ENCODE measurements at regions not wholly inside any gene's neighbourhood (a gene's known extent, or its start where the extent isn't known, plus 50 kb on each side); places are given as distances from the start of the nearest gene placed in this dataset.

DNA sequence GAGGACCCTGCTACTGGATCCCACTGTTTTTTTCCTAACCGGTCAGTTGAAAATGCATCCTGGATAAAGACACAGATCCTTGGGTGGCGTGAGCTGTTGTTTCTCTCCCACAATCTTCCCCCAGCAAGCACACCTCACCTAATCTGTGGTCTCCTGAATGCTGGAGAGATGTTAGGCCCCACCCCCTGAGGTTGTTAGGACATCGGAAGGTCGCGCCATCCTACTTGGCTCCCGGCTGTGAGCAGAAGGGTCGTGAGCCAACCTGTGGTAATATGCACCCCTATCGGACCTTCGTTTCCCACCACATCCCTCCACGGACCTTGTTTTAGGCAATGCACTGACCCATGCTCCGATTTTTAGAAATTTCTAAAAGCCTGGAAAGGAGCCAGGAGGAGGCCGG lies 89.9 kb upstream of the IPO9 start:
- Histone ChIP-seq H3K4me3 (replicated peaks; ENCODE audit: low read depth, low read length) (peak overlapping the region; percentile 57; the same call in 1 of the 2 replicates), H3K27me3 (replicated peaks; ENCODE audit: control insufficient read depth, insufficient read depth, low read length) (no peaks in the 10 kb centered on the region)

GRCh38 chr1:201739492-201740085 lies 89.4 kb upstream of the IPO9 start:
- no peaks in the 10 kb centered on the region for H3K36me3 ChIP-seq (ENCODE audit: control insufficient read depth, insufficient read depth, low read length)
- DNase-seq (ENCODE audit: extremely low read depth, insufficient read length), result no peak
- H3K4me3 ChIP-seq (replicated peaks; ENCODE audit: low read depth, low read length), result peak overlapping the region; percentile 57
- TF ChIP-seq, protein P1, sequence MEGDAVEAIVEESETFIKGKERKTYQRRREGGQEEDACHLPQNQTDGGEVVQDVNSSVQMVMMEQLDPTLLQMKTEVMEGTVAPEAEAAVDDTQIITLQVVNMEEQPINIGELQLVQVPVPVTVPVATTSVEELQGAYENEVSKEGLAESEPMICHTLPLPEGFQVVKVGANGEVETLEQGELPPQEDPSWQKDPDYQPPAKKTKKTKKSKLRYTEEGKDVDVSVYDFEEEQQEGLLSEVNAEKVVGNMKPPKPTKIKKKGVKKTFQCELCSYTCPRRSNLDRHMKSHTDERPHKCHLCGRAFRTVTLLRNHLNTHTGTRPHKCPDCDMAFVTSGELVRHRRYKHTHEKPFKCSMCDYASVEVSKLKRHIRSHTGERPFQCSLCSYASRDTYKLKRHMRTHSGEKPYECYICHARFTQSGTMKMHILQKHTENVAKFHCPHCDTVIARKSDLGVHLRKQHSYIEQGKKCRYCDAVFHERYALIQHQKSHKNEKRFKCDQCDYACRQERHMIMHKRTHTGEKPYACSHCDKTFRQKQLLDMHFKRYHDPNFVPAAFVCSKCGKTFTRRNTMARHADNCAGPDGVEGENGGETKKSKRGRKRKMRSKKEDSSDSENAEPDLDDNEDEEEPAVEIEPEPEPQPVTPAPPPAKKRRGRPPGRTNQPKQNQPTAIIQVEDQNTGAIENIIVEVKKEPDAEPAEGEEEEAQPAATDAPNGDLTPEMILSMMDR (IDR thresholded peaks at IDR 0.05; ENCODE audit: insufficient read depth, low read length, poor library complexity, severe bottlenecking), result no peak
- H3K27me3 ChIP-seq (replicated peaks; ENCODE audit: control insufficient read depth, insufficient read depth, low read length), result no peaks in the 10 kb centered on the region; the same call in 1 of the 2 replicates

More for the DNA sequence above, 89.9 kb upstream of the IPO9 start:
- H3K36me3 ChIP-seq (ENCODE audit: control insufficient read depth, insufficient read depth, low read length), result no peaks in the 10 kb centered on the region
- no peak for DNase-seq (ENCODE audit: extremely low read depth, insufficient read length)
- TF ChIP-seq, protein P1 (IDR thresholded peaks at IDR 0.05; ENCODE audit: insufficient read depth, low read length, poor library complexity, severe bottlenecking), result no peak

DNA sequence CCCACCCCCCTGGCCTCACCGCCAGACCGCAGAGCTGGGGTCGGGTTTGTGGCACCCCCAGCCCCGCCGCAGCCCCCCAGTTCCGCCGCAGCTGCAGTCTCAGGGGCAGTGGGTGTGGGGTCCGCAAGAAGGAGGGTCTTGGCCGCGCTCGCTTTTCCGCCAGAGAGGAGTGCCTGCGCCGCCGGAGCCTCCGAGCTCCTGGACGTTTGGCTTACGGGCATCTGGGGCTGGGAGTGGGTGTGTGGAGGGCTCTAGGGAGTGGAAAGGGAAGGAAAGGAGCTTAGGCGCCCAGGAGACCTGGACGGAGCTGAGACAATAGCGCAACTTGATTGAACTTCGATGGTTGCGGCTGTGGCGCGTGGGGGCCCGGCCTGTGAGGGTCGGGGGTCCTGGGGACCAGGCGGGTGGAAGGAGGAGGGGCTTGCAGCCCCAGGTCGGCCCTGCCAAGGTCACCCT lies 88.8 kb upstream of the IPO9 start:
- TF ChIP-seq, protein P1 (IDR thresholded peaks at IDR 0.05; ENCODE audit: insufficient read depth, low read length, poor library complexity, severe bottlenecking), result no peak
- no peaks in the 10 kb centered on the region for H3K36me3 ChIP-seq (ENCODE audit: control insufficient read depth, insufficient read depth, low read length)
- peak overlapping the region; percentile 57 for H3K4me3 ChIP-seq (replicated peaks; ENCODE audit: low read depth, low read length)
- DNase-seq (ENCODE audit: extremely low read depth, insufficient read length), result no peak
- H3K27me3 ChIP-seq (replicated peaks; ENCODE audit: control insufficient read depth, insufficient read depth, low read length), result no peaks in the 10 kb centered on the region; the same call in 1 of the 2 replicates

- TF ChIP-seq, protein P1 (IDR thresholded peaks at IDR 0.05; ENCODE audit: insufficient read depth, low read length, poor library complexity, severe bottlenecking), result no peak
- Histone ChIP-seq H3K36me3 (ENCODE audit: control insufficient read depth, insufficient read depth, low read length) (no peaks in the 10 kb centered on the region), H3K4me3 (replicated peaks; ENCODE audit: low read depth, low read length) (no peak overlapping the region), H3K27me3 (replicated peaks; ENCODE audit: control insufficient read depth, insufficient read depth, low read length) (no peaks in the 10 kb centered on the region; the same call in 1 of the 2 replicates)
- no peak for DNase-seq (ENCODE audit: extremely low read depth, insufficient read length)
Measured at GRCh38 chr1:201740670-201741111, 88.3 kb upstream of the IPO9 start.

GRCh38 chr1:201741763-201742342 lies 87.1 kb upstream of the IPO9 start:
- no peaks in the 10 kb centered on the region for H3K36me3 ChIP-seq (ENCODE audit: control insufficient read depth, insufficient read depth, low read length)
- no peak overlapping the region for H3K4me3 ChIP-seq (replicated peaks; ENCODE audit: low read depth, low read length)
- no peaks in the 10 kb centered on the region; the same call in 1 of the 2 replicates for H3K27me3 ChIP-seq (replicated peaks; ENCODE audit: control insufficient read depth, insufficient read depth, low read length)
- no peak for DNase-seq (ENCODE audit: extremely low read depth, insufficient read length)
- TF ChIP-seq, protein P1 (IDR thresholded peaks at IDR 0.05; ENCODE audit: insufficient read depth, low read length, poor library complexity, severe bottlenecking), result no peak

Measured in GM06990 (cell line).